Neural progenitor cell (in vitro differentiated cells): ENCODE measurements at regions not wholly inside any gene's neighbourhood (a gene's known extent, or its start where the extent isn't known, plus 50 kb on each side); places are given as distances from the start of the nearest gene placed in this dataset.

ENCODE experiments used
- CTCF ChIP-seq: fragments of 200-600 bp; sonication (generic); IDR thresholded peaks from 2 replicates; pipeline ENCODE4 v1.5.1; 2017; ENCODE audit warnings: antibody characterized with exemption, mild to moderate bottlenecking
- EZH2phosphoT487 ChIP-seq: fragments of 200-600 bp; sonication (generic); IDR thresholded peaks from 2 replicates; pipeline ENCODE4 v1.6.1; 2017; ENCODE audit warnings: antibody characterized with exemption

GRCh38 chr9:38141746-38142591 is 72.9 kb upstream of the SHB start:
- no peak for TF ChIP-seq CTCF
- TF ChIP-seq EZH2phosphoT487 = no peak
